CD14-positive monocyte (primary cell): ENCODE measurements at regions not wholly inside any gene's neighbourhood (a gene's known extent, or its start where the extent isn't known, plus 50 kb on each side); places are given as distances from the start of the nearest gene placed in this dataset.

Experiments used
- DNase-seq, 3 donors: peaks; one replicate each; pipeline ENCODE4 v3.0.0-alpha.2; 2011 to 2022
- H2AFZ ChIP-seq: 2 replicates; pipeline ENCODE4 v1.6.0; 2012; ENCODE audit warnings: mild to moderate bottlenecking, low read depth, low read length, inconsistent platforms; ENCODE audit not compliant: insufficient read depth, poor library complexity, severe bottlenecking
- H3K27ac ChIP-seq, 2 donors: 1 replicate in 1 of 2; 2 replicates in 1 of 2; pipeline ENCODE4 v1.5.1; 2012 to 2013; ENCODE audit warnings: low read length in 2 of 2, control low read depth in 1 of 2, inconsistent platforms in 1 of 2, low read depth in 1 of 2, mild to moderate bottlenecking in 1 of 2
- H3K27me3 ChIP-seq, 2 donors: one replicate each; pipeline versions ENCODE4 v1.6.0 to v1.6.1; 2011 to 2013; ENCODE audit warnings: low read length in 2 of 2; ENCODE audit not compliant: control insufficient read depth in 2 of 2, insufficient read depth in 2 of 2
- H3K36me3 ChIP-seq, 2 donors: replicated peaks in 1 of 2; 1 replicate in 1 of 2; 2 replicates in 1 of 2; pipeline versions ENCODE4 v1.5.1 to v1.6.1; 2012 to 2013; ENCODE audit warnings: low read length in 2 of 2, control low read depth in 1 of 2, inconsistent platforms in 1 of 2, mild to moderate bottlenecking in 1 of 2; ENCODE audit not compliant: insufficient read depth in 2 of 2, control insufficient read depth in 1 of 2
- H3K4me1 ChIP-seq, 2 donors: 1 replicate in 1 of 2; 2 replicates in 1 of 2; pipeline versions ENCODE4 v1.5.1 to v1.6.1; 2012 to 2013; ENCODE audit warnings: low read length in 2 of 2, control low read depth in 1 of 2, inconsistent platforms in 1 of 2, mild to moderate bottlenecking in 1 of 2, moderate library complexity in 1 of 2; ENCODE audit not compliant: insufficient read depth in 2 of 2, control insufficient read depth in 1 of 2
- H3K4me2 ChIP-seq: replicated peaks from 2 replicates; pipeline ENCODE3; 2012; ENCODE audit warnings: low read length, moderate library complexity, mild to moderate bottlenecking; ENCODE audit not compliant: poor library complexity, severe bottlenecking; ENCODE audit errors: extremely low read depth
- H3K4me3 ChIP-seq, 3 experiments: fragments of 200-600 bp in 1 of 3; sonication (generic) in 1 of 3; replicated peaks in 1 of 3; 1 replicate in 2 of 3; 2 replicates in 1 of 3; pipeline ENCODE4 v1.5.1; 2011 to 2013; ENCODE audit warnings: low read length in 3 of 3, mild to moderate bottlenecking in 3 of 3, control low read depth in 2 of 3, low read depth in 2 of 3, inconsistent platforms in 1 of 3, moderate library complexity in 1 of 3
- H3K79me2 ChIP-seq: 2 replicates; pipeline ENCODE4 v1.6.0; 2012; ENCODE audit warnings: mild to moderate bottlenecking, control low read depth, inconsistent platforms, low read length, moderate library complexity; ENCODE audit not compliant: insufficient read depth
- H3K9ac ChIP-seq: 2 replicates; pipeline ENCODE4 v1.6.0; 2017; ENCODE audit warnings: low read length, mild to moderate bottlenecking; ENCODE audit not compliant: insufficient read depth, poor library complexity, severe bottlenecking
- H3K9me3 ChIP-seq, 2 donors: replicated peaks in 1 of 2; 1 replicate in 1 of 2; 2 replicates in 1 of 2; pipeline versions ENCODE4 v1.5.1 to v1.6.1; 2012 to 2013; ENCODE audit warnings: low read length in 2 of 2, control low read depth in 1 of 2; ENCODE audit not compliant: control insufficient read depth in 1 of 2, insufficient read depth in 1 of 2
- H4K20me1 ChIP-seq: 2 replicates; pipeline ENCODE4 v1.6.0; 2012; ENCODE audit warnings: mild to moderate bottlenecking, low read length, control low read depth, moderate library complexity; ENCODE audit not compliant: insufficient read depth
- H3K27ac Mint-ChIP-seq, 7 donors: one replicate each; pipeline ENCODE4 v1.8.0; 2020; ENCODE audit warnings: mild to moderate bottlenecking in 7 of 7, mixed read lengths in 7 of 7, moderate library complexity in 6 of 7, inconsistent platforms in 2 of 7
- H3K27me3 Mint-ChIP-seq, 3 donors: one replicate each; pipeline ENCODE4 v1.8.0; 2021 to 2022; ENCODE audit warnings: low read depth in 3 of 3, mild to moderate bottlenecking in 3 of 3, mixed read lengths in 3 of 3, moderate library complexity in 3 of 3, inconsistent platforms in 1 of 3
- H3K36me3 Mint-ChIP-seq, 2 donors: one replicate each; pipeline ENCODE4 v1.8.0; 2020; ENCODE audit warnings: mixed read lengths in 2 of 2, inconsistent platforms in 1 of 2, mild to moderate bottlenecking in 1 of 2
- H3K4me1 Mint-ChIP-seq: one replicate; pipeline ENCODE4 v1.8.0; 2020; ENCODE audit warnings: mild to moderate bottlenecking, mixed read lengths
- H3K4me3 Mint-ChIP-seq, 2 donors: one replicate each; pipeline ENCODE4 v1.8.0; 2020; ENCODE audit warnings: mild to moderate bottlenecking in 2 of 2, mixed read lengths in 2 of 2, moderate library complexity in 1 of 2
- H3K9me3 Mint-ChIP-seq, 7 donors: one replicate each; pipeline ENCODE4 v1.8.0; 2020 to 2022; ENCODE audit warnings: mixed read lengths in 7 of 7, mild to moderate bottlenecking in 6 of 7, moderate library complexity in 6 of 7, inconsistent platforms in 2 of 7
- WGBS: methylation state at CpG from one replicate; pipeline ENCODE4 v1.1.5; 2013; ENCODE audit warnings: missing lambda C conversion rate; ENCODE audit not compliant: insufficient coverage; 5-methylcytosine and 5-hydroxymethylcytosine counted together
- intact Hi-C, 2 donors: fragments of 100-400 bp; cut with micrococcal nuclease; formaldehyde crosslinking; loops; one replicate each; pipeline versions ENCODE4 v1.15.0 to v1.15.1; 2023
- TF ChIP-seq, protein P1 (sequence below): fragments of 200-600 bp; IDR thresholded peaks from one replicate; pipeline ENCODE4 v1.8.0; 2022; ENCODE audit warnings: antibody characterized with exemption, mild to moderate bottlenecking

DNA sequence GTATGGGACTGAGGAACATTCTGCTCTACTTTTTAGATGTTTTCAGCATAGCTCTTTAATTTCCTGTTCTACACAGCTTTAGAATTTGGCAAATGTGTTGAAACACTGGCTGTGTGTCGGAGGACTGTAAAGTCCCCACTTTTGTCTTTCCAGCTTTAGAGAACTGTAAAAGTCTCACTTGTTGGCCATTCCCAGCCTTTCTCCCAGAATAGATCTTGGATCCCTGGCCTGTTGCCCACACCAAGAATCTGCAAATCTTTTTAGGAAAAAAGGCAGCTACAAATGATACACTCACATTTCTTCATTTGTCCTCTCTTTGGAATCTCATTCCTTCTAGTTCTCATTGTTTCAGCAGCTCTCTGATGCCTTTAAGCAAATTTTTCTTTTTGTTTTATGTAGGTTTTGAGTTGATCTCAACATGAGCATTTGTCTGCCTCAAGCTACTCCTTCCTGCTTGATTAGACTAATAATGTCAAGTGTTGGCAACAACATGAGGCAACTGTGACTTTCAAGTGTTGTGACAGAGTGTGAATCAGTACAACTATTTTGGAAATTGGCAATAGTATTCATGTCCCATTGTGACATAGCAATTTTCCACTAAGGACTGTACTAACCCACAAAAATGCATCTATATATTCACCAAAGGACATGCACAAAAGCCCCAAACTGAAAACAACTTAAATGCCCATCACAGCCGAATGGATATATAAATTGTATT lies 610.8 kb downstream of the EPHA4 start:
- Histone ChIP-seq H3K9ac (no peak overlapping the region), H3K27me3 (no peaks in the 10 kb centered on the region), H3K4me1 (no peaks in the 10 kb centered on the region), H2AFZ (no peak overlapping the region), H3K79me2 (no peaks in the 10 kb centered on the region), H3K9me3 (peaks cover 0 to 5% of the 10 kb centered on the region in 2 donors), H3K4me2 (no peak overlapping the region), H3K4me3 (no peak overlapping the region), H4K20me1 (no peaks in the 10 kb centered on the region), H3K27ac (no peak overlapping the region), H3K36me3 (no peaks in the 10 kb centered on the region)
- TF ChIP-seq, protein P1, sequence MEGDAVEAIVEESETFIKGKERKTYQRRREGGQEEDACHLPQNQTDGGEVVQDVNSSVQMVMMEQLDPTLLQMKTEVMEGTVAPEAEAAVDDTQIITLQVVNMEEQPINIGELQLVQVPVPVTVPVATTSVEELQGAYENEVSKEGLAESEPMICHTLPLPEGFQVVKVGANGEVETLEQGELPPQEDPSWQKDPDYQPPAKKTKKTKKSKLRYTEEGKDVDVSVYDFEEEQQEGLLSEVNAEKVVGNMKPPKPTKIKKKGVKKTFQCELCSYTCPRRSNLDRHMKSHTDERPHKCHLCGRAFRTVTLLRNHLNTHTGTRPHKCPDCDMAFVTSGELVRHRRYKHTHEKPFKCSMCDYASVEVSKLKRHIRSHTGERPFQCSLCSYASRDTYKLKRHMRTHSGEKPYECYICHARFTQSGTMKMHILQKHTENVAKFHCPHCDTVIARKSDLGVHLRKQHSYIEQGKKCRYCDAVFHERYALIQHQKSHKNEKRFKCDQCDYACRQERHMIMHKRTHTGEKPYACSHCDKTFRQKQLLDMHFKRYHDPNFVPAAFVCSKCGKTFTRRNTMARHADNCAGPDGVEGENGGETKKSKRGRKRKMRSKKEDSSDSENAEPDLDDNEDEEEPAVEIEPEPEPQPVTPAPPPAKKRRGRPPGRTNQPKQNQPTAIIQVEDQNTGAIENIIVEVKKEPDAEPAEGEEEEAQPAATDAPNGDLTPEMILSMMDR: no peak
- Mint-ChIP-seq H3K27me3 (peaks cover 0 to 2% (median 2%) of the 10 kb centered on the region in 3 donors), H3K4me3 (no peak overlapping the region), H3K36me3 (no peaks in the 10 kb centered on the region), H3K4me1 (no peaks in the 10 kb centered on the region), H3K27ac (no peak overlapping the region), H3K9me3 (peaks cover 0 to 6% (median 1%) of the 10 kb centered on the region in 7 donors)
- DNase-seq: no peak
- intact Hi-C loops: no loop called here
- WGBS: 100% methylated on average over 1 of the region's 2 CpGs

DNA sequence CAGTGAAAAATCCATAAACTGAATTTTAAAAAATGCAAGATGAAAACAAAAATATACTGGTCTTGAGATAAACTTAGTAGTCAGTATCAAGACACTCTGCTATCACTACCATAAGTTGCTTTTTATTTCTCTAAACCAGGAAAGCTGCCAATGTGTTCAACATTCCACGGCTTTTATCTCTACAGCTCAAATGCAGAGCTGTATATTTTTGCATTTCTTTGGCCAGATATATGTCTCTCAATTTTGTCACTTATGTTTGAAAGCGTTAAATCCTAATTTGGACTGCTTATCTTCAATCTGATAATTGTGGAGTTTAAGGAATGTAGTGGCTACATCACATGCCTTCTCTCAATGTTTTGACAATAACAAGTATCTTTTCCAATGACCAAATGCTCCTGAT lies 609.5 kb downstream of the EPHA4 start:
- H3K36me3 ChIP-seq: no peaks in the 10 kb centered on the region
- no peaks in the 10 kb centered on the region for H3K4me1 Mint-ChIP-seq
- TF ChIP-seq, protein P1: no peak
- H3K4me1 ChIP-seq: no peaks in the 10 kb centered on the region
- no peak overlapping the region for H3K27ac Mint-ChIP-seq
- intact Hi-C loops: no loop called here
- no peak overlapping the region for H3K4me3 ChIP-seq
- H3K4me3 Mint-ChIP-seq: no peak overlapping the region
- H2AFZ ChIP-seq: no peak overlapping the region
- H3K9me3 Mint-ChIP-seq: peaks cover 0 to 8% (median 2%) of the 10 kb centered on the region in 7 donors
- no peak for DNase-seq
- H3K4me2 ChIP-seq: no peak overlapping the region
- no peak overlapping the region for H3K27ac ChIP-seq
- no peaks in the 10 kb centered on the region for H4K20me1 ChIP-seq
- no peaks in the 10 kb centered on the region for H3K27me3 ChIP-seq
- no peak overlapping the region for H3K9ac ChIP-seq
- no CpG with 5 or more reads among the region's 2 CpGs for WGBS
- H3K79me2 ChIP-seq: no peaks in the 10 kb centered on the region
- H3K9me3 ChIP-seq: peaks cover 0 to 5% of the 10 kb centered on the region in 2 donors
- H3K36me3 Mint-ChIP-seq: no peaks in the 10 kb centered on the region
- H3K27me3 Mint-ChIP-seq: peaks cover 0 to 1% (median 0%) of the 10 kb centered on the region in 3 donors
